GM10248 (cell line): ENCODE measurements at regions not wholly inside any gene's neighbourhood (a gene's known extent, or its start where the extent isn't known, plus 50 kb on each side); places are given as distances from the start of the nearest gene placed in this dataset.

Source experiments
- CTCF ChIA-PET: fragments of 300-600 bp; sonication (Branson Sonifier 250); formaldehyde crosslinking; extraction: SDS; loops from one replicate; lab custom pipeline; 2021; ENCODE audit warnings: antibody characterized with exemption; lab: Yijun Ruan, JAX
- POLR2A ChIA-PET: fragments of 350-650 bp; sonication (Branson Sonifier 250); formaldehyde crosslinking; extraction: SDS; loops from one replicate; lab custom pipeline; 2020; ENCODE audit warnings: antibody characterized with exemption; lab: Yijun Ruan, JAX
- DNase-seq: peaks from one replicate; pipeline ENCODE4 v3.0.0; 2012; ENCODE audit errors: extremely low spot score
- TF ChIP-seq, protein P1 (sequence below): IDR thresholded peaks from 2 replicates; pipeline ENCODE4 v1.5.1; 2012; ENCODE audit warnings: mild to moderate bottlenecking, low read depth; ENCODE audit errors: extremely low read depth, missing control alignments, control extremely low read depth

DNA sequence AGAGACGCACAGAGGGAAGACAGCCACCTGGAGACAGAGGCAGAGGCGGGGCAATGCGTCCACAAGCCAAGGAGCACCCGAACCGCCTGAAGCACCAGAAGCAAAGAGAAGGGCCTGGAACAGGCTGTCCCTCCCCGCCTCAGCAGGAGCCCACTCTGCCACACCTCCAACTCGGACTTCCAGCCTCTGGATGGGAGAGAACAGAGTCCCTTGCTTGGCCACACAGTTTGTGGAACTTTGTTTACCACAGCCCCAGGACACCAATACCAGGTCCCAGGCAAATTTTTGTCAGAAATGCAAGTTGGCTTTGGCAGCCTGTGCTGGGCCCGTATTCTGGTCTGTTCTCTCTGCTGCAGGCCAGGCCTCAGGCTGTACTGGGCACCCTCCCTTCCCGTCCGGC, 87.5 kb upstream of the RPS6KA2 start:
- ChIA-PET POLR2A (no interaction called here), CTCF (no interaction called here)
- DNase-seq: no peak
- TF ChIP-seq, protein P1, sequence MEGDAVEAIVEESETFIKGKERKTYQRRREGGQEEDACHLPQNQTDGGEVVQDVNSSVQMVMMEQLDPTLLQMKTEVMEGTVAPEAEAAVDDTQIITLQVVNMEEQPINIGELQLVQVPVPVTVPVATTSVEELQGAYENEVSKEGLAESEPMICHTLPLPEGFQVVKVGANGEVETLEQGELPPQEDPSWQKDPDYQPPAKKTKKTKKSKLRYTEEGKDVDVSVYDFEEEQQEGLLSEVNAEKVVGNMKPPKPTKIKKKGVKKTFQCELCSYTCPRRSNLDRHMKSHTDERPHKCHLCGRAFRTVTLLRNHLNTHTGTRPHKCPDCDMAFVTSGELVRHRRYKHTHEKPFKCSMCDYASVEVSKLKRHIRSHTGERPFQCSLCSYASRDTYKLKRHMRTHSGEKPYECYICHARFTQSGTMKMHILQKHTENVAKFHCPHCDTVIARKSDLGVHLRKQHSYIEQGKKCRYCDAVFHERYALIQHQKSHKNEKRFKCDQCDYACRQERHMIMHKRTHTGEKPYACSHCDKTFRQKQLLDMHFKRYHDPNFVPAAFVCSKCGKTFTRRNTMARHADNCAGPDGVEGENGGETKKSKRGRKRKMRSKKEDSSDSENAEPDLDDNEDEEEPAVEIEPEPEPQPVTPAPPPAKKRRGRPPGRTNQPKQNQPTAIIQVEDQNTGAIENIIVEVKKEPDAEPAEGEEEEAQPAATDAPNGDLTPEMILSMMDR: no peak

DNA sequence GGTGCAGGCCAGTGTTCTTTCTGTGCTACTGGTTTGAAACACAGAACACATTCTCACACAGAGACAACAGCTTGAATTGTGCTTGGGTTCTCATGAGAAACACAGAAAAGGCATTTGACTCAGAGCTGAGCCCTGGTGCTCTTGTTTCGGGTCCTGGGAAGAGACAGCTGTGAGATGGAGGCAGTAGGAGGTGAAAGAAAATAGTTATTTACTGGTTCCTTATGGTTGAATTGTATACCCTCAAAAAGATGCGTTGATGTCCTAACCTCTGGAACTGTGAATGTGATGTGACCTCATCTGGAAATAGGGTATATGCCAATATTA, 87.1 kb upstream of the RPS6KA2 start:
- POLR2A ChIA-PET: no interaction called here
- TF ChIP-seq, protein P1: no peak
- CTCF ChIA-PET: interaction anchor here (1.0 kb wide), 1 partner anchor 29 kb away, joined by 3 read pairs; no protein-coding TSS in a partner anchor

DNA sequence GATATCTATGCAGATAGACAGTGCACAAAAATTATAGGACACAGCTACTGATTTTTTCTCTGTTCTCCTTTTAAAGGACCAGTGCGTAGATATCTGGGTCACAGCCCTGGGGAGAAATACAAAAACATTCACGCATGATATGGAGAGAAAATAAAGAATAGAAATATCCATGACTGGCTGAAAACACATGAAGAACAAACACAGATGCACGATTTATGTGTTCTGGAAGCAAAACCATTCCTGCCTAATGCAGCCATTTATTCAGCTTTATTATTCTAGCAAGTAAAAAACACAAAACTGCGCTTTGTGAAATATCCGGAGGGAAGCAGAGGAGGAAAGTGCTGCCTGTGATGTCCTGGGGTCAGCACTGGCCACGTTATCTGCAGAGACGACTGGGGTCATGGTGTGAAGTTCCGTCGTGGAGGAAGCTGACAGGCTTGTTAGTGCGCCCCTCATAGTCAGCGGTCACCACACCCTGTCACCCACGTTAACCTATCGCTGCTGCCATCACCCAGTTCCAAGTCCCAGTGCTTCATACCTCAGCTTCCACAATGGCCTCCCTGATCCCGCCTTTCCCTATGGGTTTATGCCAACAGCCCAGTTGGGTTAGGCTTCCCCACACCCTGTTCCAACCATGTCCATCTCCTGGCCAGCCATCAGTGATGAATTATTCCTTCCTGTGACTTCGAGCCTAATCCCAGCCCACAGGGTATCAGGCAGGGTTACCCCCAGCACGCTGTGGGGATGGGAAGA, 86.6 kb upstream of the RPS6KA2 start:
- DNase-seq: no peak
- CTCF ChIA-PET: interaction anchor here (1.0 to 1.4 kb wide), 3 partner anchors 9 to 30 kb away, joined by 3 to 4 read pairs (median 3); no protein-coding TSS in a partner anchor
- POLR2A ChIA-PET: no interaction called here
- TF ChIP-seq, protein P1: no peak

More for the DNA sequence above, 87.1 kb upstream of the RPS6KA2 start:
- no peak for DNase-seq

DNA sequence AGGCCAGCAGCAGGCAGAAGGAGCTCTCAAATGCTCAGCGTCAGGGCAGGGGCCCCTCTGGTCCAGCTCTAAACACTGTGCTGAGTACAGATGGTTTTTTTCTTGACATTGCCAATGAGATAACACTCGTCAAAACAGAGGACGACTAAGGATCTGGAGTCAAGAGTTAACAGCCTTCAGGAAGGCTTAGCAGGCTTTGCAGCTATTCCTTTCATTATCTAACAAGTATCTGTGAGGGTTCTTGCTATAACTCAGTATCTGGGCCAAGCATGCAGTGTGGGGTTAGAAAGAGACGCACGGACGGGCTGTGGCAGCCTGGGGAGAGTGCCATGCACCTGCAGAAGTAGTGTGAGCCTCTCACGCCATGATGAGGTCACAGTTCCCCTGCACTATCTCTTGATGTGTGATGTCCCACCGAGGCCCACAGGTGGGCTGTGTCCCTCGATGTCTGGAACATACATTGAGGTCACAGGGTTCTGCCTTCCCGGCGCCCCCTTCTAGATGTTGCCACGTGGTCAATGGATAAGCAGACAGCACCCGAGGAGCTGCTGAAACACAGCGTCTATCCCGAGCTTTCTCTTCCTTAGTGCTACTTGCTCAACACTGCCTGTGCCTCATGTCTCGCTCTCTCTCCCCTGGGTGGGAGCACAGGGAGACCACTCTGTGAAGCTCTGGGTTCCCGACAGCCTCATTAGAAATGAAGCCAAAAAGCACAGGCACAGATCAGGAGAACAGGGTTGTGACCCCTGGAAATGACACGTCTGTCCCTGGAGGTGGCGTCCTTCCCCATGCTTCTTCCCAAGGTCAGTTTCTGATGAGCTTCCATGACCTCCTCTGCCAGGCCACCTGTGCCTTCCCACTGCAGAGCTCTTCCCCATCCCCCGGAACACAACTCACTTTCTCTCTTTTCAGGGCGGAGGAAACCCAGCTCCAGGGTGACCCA, 85.5 kb upstream of the RPS6KA2 start:
- CTCF ChIA-PET: interaction anchor here (1.1 to 1.4 kb wide), 3 partner anchors 9 to 12 kb away, joined by 3 to 4 read pairs (median 4); no protein-coding TSS in a partner anchor
- POLR2A ChIA-PET: no interaction called here
- DNase-seq: no peak
- TF ChIP-seq, protein P1: no peak

DNA sequence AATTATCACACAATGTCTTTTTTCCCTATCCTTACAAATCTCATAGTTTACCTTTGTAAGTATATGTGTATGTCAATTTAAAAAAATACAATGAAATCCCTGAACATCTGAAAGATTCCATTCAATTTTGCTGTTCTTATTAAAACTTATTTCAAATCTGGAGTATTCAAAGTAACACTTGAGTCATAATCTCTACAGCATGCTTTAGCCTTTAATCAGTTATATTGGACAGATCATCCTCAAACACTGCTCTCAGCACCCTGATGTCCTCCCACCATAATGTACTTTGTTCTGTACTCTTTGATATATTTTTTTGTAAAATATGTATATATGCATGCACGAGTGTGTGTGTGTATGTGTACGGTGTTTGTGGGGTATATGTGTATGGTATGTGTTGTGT, 83.0 kb upstream of the RPS6KA2 start:
- no peak for DNase-seq
- ChIA-PET POLR2A (no interaction called here), CTCF (no interaction called here)
- TF ChIP-seq, protein P1: no peak

DNA sequence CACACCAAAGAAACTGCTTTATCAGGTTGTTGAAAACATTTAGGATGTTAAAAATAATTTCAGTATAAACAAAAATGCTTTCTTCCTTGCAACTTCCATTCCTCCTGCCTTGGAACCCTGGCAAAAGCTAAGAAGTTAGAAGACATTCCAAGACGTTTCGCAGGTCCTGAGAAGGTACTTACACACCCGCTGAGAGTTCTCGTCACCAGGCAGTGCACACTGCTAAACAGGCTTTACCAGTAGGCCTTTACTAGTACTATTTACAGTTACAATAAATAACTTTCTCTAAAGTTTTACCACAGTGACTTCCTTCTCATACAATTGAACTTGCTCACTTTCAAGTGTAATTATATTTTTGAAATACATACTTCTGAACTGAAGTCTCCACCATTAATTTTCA, 81.4 kb upstream of the RPS6KA2 start:
- TF ChIP-seq, protein P1: no peak
- no peak for DNase-seq
- ChIA-PET CTCF (no interaction called here), POLR2A (no interaction called here)
